HEK293 (cell line): ENCODE measurements at regions not wholly inside any gene's neighbourhood (a gene's known extent, or its start where the extent isn't known, plus 50 kb on each side); places are given as distances from the start of the nearest gene placed in this dataset.

Experiments used
- CTCF ChIA-PET: fragments of 350-600 bp; formaldehyde crosslinking; extraction: SDS; loops from one replicate; lab custom pipeline; 2021; ENCODE audit warnings: antibody characterized with exemption; lab: Yijun Ruan, JAX
- POLR2A ChIA-PET: fragments of 300-600 bp; formaldehyde crosslinking; extraction: SDS; loops from one replicate; lab custom pipeline; 2020; ENCODE audit warnings: antibody characterized with exemption, inconsistent platforms; lab: Yijun Ruan, JAX
- H3K27ac ChIP-seq: fragments of 200-500 bp; sonication (Bioruptor generic); 2 replicates; pipeline ENCODE4 v1.5.1; 2014; ENCODE audit warnings: low read depth, low read length, control low read depth, inconsistent platforms; ENCODE audit errors: extremely low read depth
- H3K36me3 ChIP-seq, 2 experiments: fragments of 200-500 bp in 1 of 2; sonication (Bioruptor generic) in 1 of 2; 1 replicate in 1 of 2; 2 replicates in 1 of 2; pipeline ENCODE4 v1.5.1; 2014 to 2017; ENCODE audit warnings: inconsistent platforms in 2 of 2, low read length in 2 of 2; ENCODE audit not compliant: control insufficient read depth in 2 of 2, insufficient read depth in 1 of 2
- H3K4me1 ChIP-seq: fragments of 200-500 bp; sonication (Bioruptor generic); 2 replicates; pipeline ENCODE4 v1.5.1; 2014; ENCODE audit warnings: mild to moderate bottlenecking, low read length, inconsistent platforms; ENCODE audit not compliant: control insufficient read depth, insufficient read depth
- H3K4me3 ChIP-seq: 2 replicates; pipeline ENCODE4 v1.5.1; 2011; ENCODE audit warnings: low read depth, mild to moderate bottlenecking, control low read depth, low read length, moderate library complexity
- H3K9me3 ChIP-seq: fragments of 200-500 bp; sonication (Bioruptor generic); 2 replicates; pipeline ENCODE4 v1.5.1; 2014; ENCODE audit warnings: low read depth, low read length, inconsistent platforms; ENCODE audit not compliant: control insufficient read depth, insufficient read depth
- GLI2 ChIP-seq: fragments of 450-650 bp; formaldehyde crosslinking; IDR thresholded peaks from 2 replicates; pipeline ENCODE4; 2017; ENCODE audit warnings: missing biosample characterization, missing genetic modification characterization, low read depth, borderline replicate concordance
- MZF1 ChIP-seq: fragments of 450-650 bp; formaldehyde crosslinking; IDR thresholded peaks from 2 replicates; pipeline ENCODE4 v1.5.1; 2017; ENCODE audit warnings: missing biosample characterization, missing genetic modification characterization, borderline replicate concordance
- REPIN1 ChIP-seq: fragments of 450-650 bp; formaldehyde crosslinking; IDR thresholded peaks from 2 replicates; pipeline ENCODE4 v1.5.1; 2017; ENCODE audit warnings: missing biosample characterization, missing genetic modification characterization, low read depth
- SCRT2 ChIP-seq: fragments of 450-650 bp; formaldehyde crosslinking; IDR thresholded peaks from 2 replicates; pipeline ENCODE4 v1.5.1; 2016; ENCODE audit warnings: missing biosample characterization, missing genetic modification characterization
- TRIM28 ChIP-seq: IDR thresholded peaks from 2 replicates; pipeline ENCODE4 v1.6.1; 2011; ENCODE audit warnings: low read length, control low read depth, borderline replicate concordance
- ZNF114 ChIP-seq: fragments of 450-650 bp; formaldehyde crosslinking; IDR thresholded peaks from 2 replicates; pipeline ENCODE4 v1.5.0; 2017; ENCODE audit warnings: missing biosample characterization, missing genetic modification characterization
- ZNF221 ChIP-seq: fragments of 450-650 bp; formaldehyde crosslinking; IDR thresholded peaks from 2 replicates; pipeline ENCODE4 v1.5.1; 2017; ENCODE audit warnings: missing biosample characterization, missing genetic modification characterization, borderline replicate concordance
- ZNF274 ChIP-seq, 2 experiments: fragments of 200-500 bp in 1 of 2; fragments of 450-650 bp in 1 of 2; sonication (Bioruptor generic) in 1 of 2; formaldehyde crosslinking in 1 of 2; IDR thresholded peaks; 2 replicates each; pipeline versions ENCODE4 v1.5.1 to v1.6.1; 2014 to 2016; ENCODE audit warnings: borderline replicate concordance in 1 of 2, inconsistent platforms in 1 of 2, low read length in 1 of 2, missing biosample characterization in 1 of 2, missing genetic modification characterization in 1 of 2
- ZNF521 ChIP-seq: fragments of 450-650 bp; formaldehyde crosslinking; IDR thresholded peaks from 2 replicates; pipeline ENCODE4 v1.5.1; 2017; ENCODE audit warnings: missing biosample characterization, mild to moderate bottlenecking, missing genetic modification characterization
- ZNF600 ChIP-seq: fragments of 450-650 bp; formaldehyde crosslinking; IDR thresholded peaks from 2 replicates; pipeline ENCODE4 v1.5.1; 2016; ENCODE audit warnings: missing biosample characterization, missing genetic modification characterization
- ZNF658 ChIP-seq: fragments of 450-650 bp; formaldehyde crosslinking; IDR thresholded peaks from 2 replicates; pipeline ENCODE4; 2016; ENCODE audit warnings: missing biosample characterization, missing genetic modification characterization
- TF ChIP-seq, protein P1 (sequence below): fragments of 450-650 bp; formaldehyde crosslinking; IDR thresholded peaks from 2 replicates; pipeline ENCODE4 v1.5.1; 2017; ENCODE audit warnings: missing biosample characterization, missing genetic modification characterization
- TF ChIP-seq, protein P2 (sequence below): fragments of 450-650 bp; formaldehyde crosslinking; IDR thresholded peaks from 2 replicates; pipeline ENCODE4 v1.5.1; 2016; ENCODE audit warnings: missing biosample characterization, missing genetic modification characterization, borderline replicate concordance
- TF ChIP-seq, protein P3 (sequence below): fragments of 450-650 bp; formaldehyde crosslinking; IDR thresholded peaks from 2 replicates; pipeline ENCODE4 v1.5.1; 2016; ENCODE audit warnings: missing biosample characterization, missing genetic modification characterization
- TF ChIP-seq, protein P4 (sequence below): fragments of 450-650 bp; formaldehyde crosslinking; IDR thresholded peaks from 2 replicates; pipeline ENCODE4 v1.5.1; 2016; ENCODE audit warnings: missing biosample characterization, missing genetic modification characterization

DNA sequence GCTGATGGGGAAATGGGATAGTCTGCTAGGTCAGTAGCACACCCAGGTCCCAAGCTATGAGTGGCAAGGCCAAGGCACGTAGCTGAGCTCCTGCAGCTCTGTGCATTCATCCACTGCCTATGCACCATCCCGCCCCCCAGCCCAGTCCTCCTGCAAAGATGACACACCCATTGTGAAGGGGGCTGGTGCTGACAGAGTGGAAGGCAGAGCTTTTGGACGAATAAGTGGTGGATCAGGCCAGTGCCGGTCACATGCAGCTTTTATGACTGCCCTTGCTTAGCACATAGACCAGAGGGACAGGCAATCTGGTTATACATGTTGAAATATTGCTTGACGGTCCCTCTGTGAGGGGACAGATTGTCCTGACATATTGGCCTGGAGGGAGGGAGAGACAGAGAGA, 494.3 kb downstream of the PTPRU start:
- no peak overlapping the region for H3K27ac ChIP-seq
- ChIA-PET POLR2A (no interaction called here), CTCF (interaction anchor here (0.5 to 1.0 kb wide), 3 partner anchors 27 to 1256 kb away, joined by 3 to 4 read pairs (median 3); no protein-coding TSS in a partner anchor)
- H3K36me3 ChIP-seq: no peaks in the 10 kb centered on the region
- no peak overlapping the region for H3K4me3 ChIP-seq
- H3K4me1 ChIP-seq: no peaks in the 10 kb centered on the region
- H3K9me3 ChIP-seq: no peaks in the 10 kb centered on the region
- no peak for TF ChIP-seq TRIM28
- TF ChIP-seq, protein P1, sequence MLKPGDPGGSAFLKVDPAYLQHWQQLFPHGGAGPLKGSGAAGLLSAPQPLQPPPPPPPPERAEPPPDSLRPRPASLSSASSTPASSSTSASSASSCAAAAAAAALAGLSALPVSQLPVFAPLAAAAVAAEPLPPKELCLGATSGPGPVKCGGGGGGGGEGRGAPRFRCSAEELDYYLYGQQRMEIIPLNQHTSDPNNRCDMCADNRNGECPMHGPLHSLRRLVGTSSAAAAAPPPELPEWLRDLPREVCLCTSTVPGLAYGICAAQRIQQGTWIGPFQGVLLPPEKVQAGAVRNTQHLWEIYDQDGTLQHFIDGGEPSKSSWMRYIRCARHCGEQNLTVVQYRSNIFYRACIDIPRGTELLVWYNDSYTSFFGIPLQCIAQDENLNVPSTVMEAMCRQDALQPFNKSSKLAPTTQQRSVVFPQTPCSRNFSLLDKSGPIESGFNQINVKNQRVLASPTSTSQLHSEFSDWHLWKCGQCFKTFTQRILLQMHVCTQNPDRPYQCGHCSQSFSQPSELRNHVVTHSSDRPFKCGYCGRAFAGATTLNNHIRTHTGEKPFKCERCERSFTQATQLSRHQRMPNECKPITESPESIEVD (tag by site-specific recombination): no peak
- TF ChIP-seq, protein P2, sequence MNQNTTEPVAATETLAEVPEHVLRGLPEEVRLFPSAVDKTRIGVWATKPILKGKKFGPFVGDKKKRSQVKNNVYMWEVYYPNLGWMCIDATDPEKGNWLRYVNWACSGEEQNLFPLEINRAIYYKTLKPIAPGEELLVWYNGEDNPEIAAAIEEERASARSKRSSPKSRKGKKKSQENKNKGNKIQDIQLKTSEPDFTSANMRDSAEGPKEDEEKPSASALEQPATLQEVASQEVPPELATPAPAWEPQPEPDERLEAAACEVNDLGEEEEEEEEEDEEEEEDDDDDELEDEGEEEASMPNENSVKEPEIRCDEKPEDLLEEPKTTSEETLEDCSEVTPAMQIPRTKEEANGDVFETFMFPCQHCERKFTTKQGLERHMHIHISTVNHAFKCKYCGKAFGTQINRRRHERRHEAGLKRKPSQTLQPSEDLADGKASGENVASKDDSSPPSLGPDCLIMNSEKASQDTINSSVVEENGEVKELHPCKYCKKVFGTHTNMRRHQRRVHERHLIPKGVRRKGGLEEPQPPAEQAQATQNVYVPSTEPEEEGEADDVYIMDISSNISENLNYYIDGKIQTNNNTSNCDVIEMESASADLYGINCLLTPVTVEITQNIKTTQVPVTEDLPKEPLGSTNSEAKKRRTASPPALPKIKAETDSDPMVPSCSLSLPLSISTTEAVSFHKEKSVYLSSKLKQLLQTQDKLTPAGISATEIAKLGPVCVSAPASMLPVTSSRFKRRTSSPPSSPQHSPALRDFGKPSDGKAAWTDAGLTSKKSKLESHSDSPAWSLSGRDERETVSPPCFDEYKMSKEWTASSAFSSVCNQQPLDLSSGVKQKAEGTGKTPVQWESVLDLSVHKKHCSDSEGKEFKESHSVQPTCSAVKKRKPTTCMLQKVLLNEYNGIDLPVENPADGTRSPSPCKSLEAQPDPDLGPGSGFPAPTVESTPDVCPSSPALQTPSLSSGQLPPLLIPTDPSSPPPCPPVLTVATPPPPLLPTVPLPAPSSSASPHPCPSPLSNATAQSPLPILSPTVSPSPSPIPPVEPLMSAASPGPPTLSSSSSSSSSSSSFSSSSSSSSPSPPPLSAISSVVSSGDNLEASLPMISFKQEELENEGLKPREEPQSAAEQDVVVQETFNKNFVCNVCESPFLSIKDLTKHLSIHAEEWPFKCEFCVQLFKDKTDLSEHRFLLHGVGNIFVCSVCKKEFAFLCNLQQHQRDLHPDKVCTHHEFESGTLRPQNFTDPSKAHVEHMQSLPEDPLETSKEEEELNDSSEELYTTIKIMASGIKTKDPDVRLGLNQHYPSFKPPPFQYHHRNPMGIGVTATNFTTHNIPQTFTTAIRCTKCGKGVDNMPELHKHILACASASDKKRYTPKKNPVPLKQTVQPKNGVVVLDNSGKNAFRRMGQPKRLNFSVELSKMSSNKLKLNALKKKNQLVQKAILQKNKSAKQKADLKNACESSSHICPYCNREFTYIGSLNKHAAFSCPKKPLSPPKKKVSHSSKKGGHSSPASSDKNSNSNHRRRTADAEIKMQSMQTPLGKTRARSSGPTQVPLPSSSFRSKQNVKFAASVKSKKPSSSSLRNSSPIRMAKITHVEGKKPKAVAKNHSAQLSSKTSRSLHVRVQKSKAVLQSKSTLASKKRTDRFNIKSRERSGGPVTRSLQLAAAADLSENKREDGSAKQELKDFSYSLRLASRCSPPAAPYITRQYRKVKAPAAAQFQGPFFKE (tag by site-specific recombination): no peak
- no peak for TF ChIP-seq ZNF521 (tag by site-specific recombination)
- TF ChIP-seq ZNF274 (IDR thresholded peaks at IDR 0.05; ENCODE audit: low read length): no peak
- no peak for TF ChIP-seq ZNF274 (tag by site-specific recombination; IDR thresholded peaks at IDR 0.05; ENCODE audit: borderline replicate concordance)

DNA sequence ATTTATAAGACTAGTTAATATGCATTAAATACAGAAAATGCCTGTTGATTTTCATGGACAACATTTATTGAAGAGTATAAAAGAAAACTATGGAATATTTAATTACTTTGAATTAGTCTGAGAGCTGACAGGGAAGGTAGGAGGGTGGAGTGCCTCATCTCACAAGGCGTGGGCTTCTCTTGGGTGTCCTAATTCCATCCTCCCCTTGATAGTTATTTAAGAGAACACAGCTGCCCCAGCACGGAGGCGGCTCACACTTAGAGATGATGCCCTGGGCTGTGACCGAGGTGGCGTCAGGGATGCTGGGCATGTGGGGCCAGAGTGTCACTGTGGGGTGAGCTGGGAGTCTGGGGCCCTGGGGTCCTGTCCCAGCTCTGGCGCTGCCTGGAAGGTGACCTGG, 493.0 kb downstream of the PTPRU start:
- H3K4me1 ChIP-seq: no peaks in the 10 kb centered on the region
- TF ChIP-seq REPIN1 (tag by site-specific recombination): no peak
- TF ChIP-seq, protein P3, sequence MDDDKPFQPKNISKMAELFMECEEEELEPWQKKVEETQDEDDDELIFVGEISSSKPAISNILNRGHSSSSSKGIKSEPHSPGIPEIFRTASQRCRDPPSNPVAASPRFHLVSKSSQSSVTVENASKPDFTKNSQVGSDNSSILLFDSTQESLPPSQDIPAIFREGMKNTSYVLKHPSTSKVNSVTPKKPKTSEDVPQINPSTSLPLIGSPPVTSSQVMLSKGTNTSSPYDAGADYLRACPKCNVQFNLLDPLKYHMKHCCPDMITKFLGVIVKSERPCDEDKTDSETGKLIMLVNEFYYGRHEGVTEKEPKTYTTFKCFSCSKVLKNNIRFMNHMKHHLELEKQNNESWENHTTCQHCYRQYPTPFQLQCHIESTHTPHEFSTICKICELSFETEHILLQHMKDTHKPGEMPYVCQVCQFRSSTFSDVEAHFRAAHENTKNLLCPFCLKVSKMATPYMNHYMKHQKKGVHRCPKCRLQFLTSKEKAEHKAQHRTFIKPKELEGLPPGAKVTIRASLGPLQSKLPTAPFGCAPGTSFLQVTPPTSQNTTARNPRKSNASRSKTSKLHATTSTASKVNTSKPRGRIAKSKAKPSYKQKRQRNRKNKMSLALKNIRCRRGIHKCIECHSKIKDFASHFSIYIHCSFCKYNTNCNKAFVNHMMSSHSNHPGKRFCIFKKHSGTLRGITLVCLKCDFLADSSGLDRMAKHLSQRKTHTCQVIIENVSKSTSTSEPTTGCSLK (tag by site-specific recombination): no peak
- TF ChIP-seq MZF1 (tag by site-specific recombination): no peak
- TF ChIP-seq, protein P2 (tag by site-specific recombination): no peak
- TF ChIP-seq SCRT2 (tag by site-specific recombination): no peak
- TF ChIP-seq, protein P4, sequence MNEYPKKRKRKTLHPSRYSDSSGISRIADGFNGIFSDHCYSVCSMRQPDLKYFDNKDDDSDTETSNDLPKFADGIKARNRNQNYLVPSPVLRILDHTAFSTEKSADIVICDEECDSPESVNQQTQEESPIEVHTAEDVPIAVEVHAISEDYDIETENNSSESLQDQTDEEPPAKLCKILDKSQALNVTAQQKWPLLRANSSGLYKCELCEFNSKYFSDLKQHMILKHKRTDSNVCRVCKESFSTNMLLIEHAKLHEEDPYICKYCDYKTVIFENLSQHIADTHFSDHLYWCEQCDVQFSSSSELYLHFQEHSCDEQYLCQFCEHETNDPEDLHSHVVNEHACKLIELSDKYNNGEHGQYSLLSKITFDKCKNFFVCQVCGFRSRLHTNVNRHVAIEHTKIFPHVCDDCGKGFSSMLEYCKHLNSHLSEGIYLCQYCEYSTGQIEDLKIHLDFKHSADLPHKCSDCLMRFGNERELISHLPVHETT: no peak
- no peak for TF ChIP-seq ZNF114 (tag by site-specific recombination)
- no peak for TF ChIP-seq ZNF600
- TF ChIP-seq GLI2 (tag by site-specific recombination): no peak
- no peak for TF ChIP-seq ZNF221 (tag by site-specific recombination)
- TF ChIP-seq ZNF658 (tag by site-specific recombination): no peak
- TF ChIP-seq, all 188 proteins: peak for 0
- H3K4me3 ChIP-seq: no peak overlapping the region
- ChIA-PET POLR2A (no interaction called here), CTCF (interaction anchor here (1.2 kb wide), 1 partner anchor 25 kb away, joined by 3 read pairs; no protein-coding TSS in a partner anchor)
- H3K9me3 ChIP-seq: no peaks in the 10 kb centered on the region
- H3K27ac ChIP-seq: no peak overlapping the region
- H3K36me3 ChIP-seq: no peaks in the 10 kb centered on the region
